NT2/D1 (cell line): ENCODE measurements at regions not wholly inside any gene's neighbourhood (a gene's known extent, or its start where the extent isn't known, plus 50 kb on each side); places are given as distances from the start of the nearest gene placed in this dataset.
"Not testable (repeated sequence)": the region's sequence is repeated elsewhere in the genome, so short reads cannot be mapped to it uniquely, and the experiment has no call there.

ENCODE experiments used
- DNase-seq: peaks from one replicate; pipeline ENCODE4 v3.0.0-alpha.2; 2011; ENCODE audit warnings: low read depth, low spot score
- H3K27me3 ChIP-seq: 2 replicates; pipeline ENCODE4 v1.6.0; 2011; ENCODE audit warnings: mild to moderate bottlenecking; ENCODE audit not compliant: insufficient read length, insufficient read depth
- H3K36me3 ChIP-seq: 2 replicates; pipeline ENCODE4 v1.6.1; 2011; ENCODE audit warnings: mild to moderate bottlenecking, low read length, mixed read lengths; ENCODE audit not compliant: insufficient read depth, insufficient read length
- H3K4me1 ChIP-seq: 2 replicates; pipeline ENCODE4 v1.5.1; 2011; ENCODE audit not compliant: insufficient read depth, insufficient read length
- H3K4me3 ChIP-seq: 2 replicates; pipeline ENCODE4 v1.5.1; 2011; ENCODE audit warnings: low read depth; ENCODE audit not compliant: insufficient read length
- H3K9ac ChIP-seq: 2 replicates; pipeline ENCODE4 v1.6.0; 2011; ENCODE audit warnings: low read depth; ENCODE audit not compliant: insufficient read length
- H3K9me3 ChIP-seq: 2 replicates; pipeline ENCODE4 v1.5.1; 2011; ENCODE audit warnings: mild to moderate bottlenecking, low read length; ENCODE audit not compliant: insufficient read depth
- SUZ12 ChIP-seq: IDR thresholded peaks from 2 replicates; pipeline ENCODE4 v1.6.1; 2011; ENCODE audit not compliant: insufficient read length, insufficient read depth; ENCODE audit errors: extremely low read depth
- YY1 ChIP-seq: IDR thresholded peaks from 2 replicates; pipeline ENCODE4 v1.6.1; 2011; ENCODE audit not compliant: insufficient read length, insufficient read depth
- ZNF274 ChIP-seq: IDR thresholded peaks from 2 replicates; pipeline ENCODE4 v1.6.1; 2011; ENCODE audit warnings: mild to moderate bottlenecking, low read depth, low read length

- TF ChIP-seq SUZ12 (no peak), YY1 (no peak), ZNF274 (no peak)
- no peaks in the 10 kb centered on the region for H3K4me1 ChIP-seq
- H3K4me3 ChIP-seq = peak overlapping the region; percentile 49
- H3K9me3 ChIP-seq = no peaks in the 10 kb centered on the region
- DNase-seq = no peak
- H3K9ac ChIP-seq = peak overlapping the region; percentile 89
- H3K27me3 ChIP-seq = peaks cover 5% of the 10 kb centered on the region
- H3K36me3 ChIP-seq = no peaks in the 10 kb centered on the region
Observed at GRCh38 chr9:97220894-97221477, 86.5 kb upstream of the CCDC180 start.

- not testable (repeated sequence) for H3K9me3 ChIP-seq, H3K4me1 ChIP-seq, DNase-seq, H3K36me3 ChIP-seq, H3K27me3 ChIP-seq
- Histone ChIP-seq H3K4me3 (peak overlapping the region; percentile 49), H3K9ac (peak overlapping the region; percentile 89)
Observed at GRCh38 chr9:97220396-97220795, 87.1 kb upstream of the CCDC180 start.

GRCh38 chr9:97219443-97220140 is 87.9 kb upstream of the CCDC180 start:
- not testable (repeated sequence) for H3K9me3 ChIP-seq, H3K9ac ChIP-seq, H3K4me1 ChIP-seq, H3K27me3 ChIP-seq, DNase-seq, H3K36me3 ChIP-seq
- peak overlapping the region; percentile 49 for H3K4me3 ChIP-seq

- not testable (repeated sequence) for H3K27me3 ChIP-seq, H3K9me3 ChIP-seq, H3K36me3 ChIP-seq, H3K4me3 ChIP-seq, H3K9ac ChIP-seq, H3K4me1 ChIP-seq, DNase-seq
Observed at GRCh38 chr9:97215127-97215526, 92.3 kb upstream of the CCDC180 start.

- H3K27me3 ChIP-seq, DNase-seq, H3K4me1 ChIP-seq, H3K4me3 ChIP-seq, H3K9ac ChIP-seq, H3K36me3 ChIP-seq, H3K9me3 ChIP-seq: not testable (repeated sequence)
Observed at GRCh38 chr9:97214556-97214955, 92.9 kb upstream of the CCDC180 start.

- not testable (repeated sequence) for H3K4me1 ChIP-seq, H3K9ac ChIP-seq, H3K27me3 ChIP-seq, DNase-seq, H3K4me3 ChIP-seq, H3K36me3 ChIP-seq
- H3K9me3 ChIP-seq = peaks cover 57% of the 10 kb centered on the region
Observed at GRCh38 chr9:97199683-97200082, 107.8 kb upstream of the CCDC180 start.

- DNase-seq, H3K4me3 ChIP-seq, H3K4me1 ChIP-seq, H3K36me3 ChIP-seq, H3K9ac ChIP-seq, H3K27me3 ChIP-seq: not testable (repeated sequence)
- peaks cover 12% of the 10 kb centered on the region for H3K9me3 ChIP-seq
Observed at GRCh38 chr9:97193767-97194166, 113.7 kb upstream of the CCDC180 start.

GRCh38 chr9:97188545-97188944 is 118.9 kb upstream of the CCDC180 start:
- H3K36me3 ChIP-seq = peaks cover 7% of the 10 kb centered on the region
- no peak for TF ChIP-seq ZNF274
- TF ChIP-seq SUZ12 = no peak
- no peak for TF ChIP-seq YY1

GRCh38 chr9:97187706-97188105 is 119.8 kb upstream of the CCDC180 start:
- not testable (repeated sequence) for H3K9ac ChIP-seq

More at GRCh38 chr9:97188545-97188944, 118.9 kb upstream of the CCDC180 start:
- no peak for DNase-seq
- no peak overlapping the region for H3K9ac ChIP-seq
- H3K9me3 ChIP-seq = no peaks in the 10 kb centered on the region
- no peak overlapping the region for H3K4me3 ChIP-seq
- H3K27me3 ChIP-seq = no peaks in the 10 kb centered on the region
- H3K4me1 ChIP-seq = no peaks in the 10 kb centered on the region

More at GRCh38 chr9:97187706-97188105, 119.8 kb upstream of the CCDC180 start:
- DNase-seq, H3K36me3 ChIP-seq, H3K4me3 ChIP-seq, H3K9me3 ChIP-seq, H3K4me1 ChIP-seq, H3K27me3 ChIP-seq: not testable (repeated sequence)
